ENCODE measurements at regions not wholly inside any gene's neighbourhood (a gene's known extent, or its start where the extent isn't known, plus 50 kb on each side); places are given as distances from the start of the nearest gene placed in this dataset.

DNA sequence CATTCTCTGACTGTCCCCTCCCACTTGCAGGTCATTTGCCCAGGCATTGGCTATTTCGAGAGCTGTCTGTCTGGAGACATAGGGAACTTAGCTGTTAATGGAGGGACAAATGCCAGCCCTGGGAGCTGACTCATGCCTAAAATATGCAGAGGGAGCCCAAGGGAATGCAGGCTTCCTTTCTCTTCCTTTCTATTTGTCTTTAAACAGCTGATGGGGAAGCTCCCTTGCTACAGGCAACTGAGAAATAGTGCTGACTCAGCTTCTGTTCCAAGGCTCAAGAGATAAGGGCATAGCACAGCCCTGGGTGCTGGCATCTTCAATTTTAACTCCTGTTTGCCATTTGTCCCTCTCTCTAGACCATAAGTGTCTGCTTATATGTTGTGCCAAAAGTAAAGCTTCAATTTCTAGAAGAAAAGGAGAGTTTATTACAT, 82.7 kb upstream of the C1GALT1 start (continued):
- TF ChIP-seq JUN (IDR thresholded peaks at IDR 0.05; ENCODE audit: low read depth, low read length): peak; percentile 98
- TF ChIP-seq TEAD4 (IDR thresholded peaks at IDR 0.05; ENCODE audit: low read depth, low read length): peak; percentile 94
- TF ChIP-seq GABPA (IDR thresholded peaks at IDR 0.05; ENCODE audit: borderline replicate concordance, insufficient read depth, low read length): no peak
- TF ChIP-seq, protein P1, sequence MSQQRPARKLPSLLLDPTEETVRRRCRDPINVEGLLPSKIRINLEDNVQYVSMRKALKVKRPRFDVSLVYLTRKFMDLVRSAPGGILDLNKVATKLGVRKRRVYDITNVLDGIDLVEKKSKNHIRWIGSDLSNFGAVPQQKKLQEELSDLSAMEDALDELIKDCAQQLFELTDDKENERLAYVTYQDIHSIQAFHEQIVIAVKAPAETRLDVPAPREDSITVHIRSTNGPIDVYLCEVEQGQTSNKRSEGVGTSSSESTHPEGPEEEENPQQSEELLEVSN (IDR thresholded peaks at IDR 0.05): no peak
- TF ChIP-seq KDM1A (IDR thresholded peaks at IDR 0.05; ENCODE audit: borderline replicate concordance, low read length): no peak
- TF ChIP-seq NRF1 (IDR thresholded peaks at IDR 0.05; ENCODE audit: low read depth, low read length): no peak
- no peak for TF ChIP-seq HDAC2 (IDR thresholded peaks at IDR 0.05; ENCODE audit: borderline replicate concordance in 1 of 2, low read depth in 2 of 2, low read length in 2 of 2)
- TF ChIP-seq PHF8 (conservative IDR thresholded peaks at IDR 0.05; ENCODE audit: low read depth, low read length): no peak
- no peak for TF ChIP-seq GTF2F1 (IDR thresholded peaks at IDR 0.05; ENCODE audit: borderline replicate concordance, low read depth, low read length)
- no peak for TF ChIP-seq KDM5A (IDR thresholded peaks at IDR 0.05; ENCODE audit: low read length)
- no peak for TF ChIP-seq FOSL1 (IDR thresholded peaks at IDR 0.05; ENCODE audit: insufficient read depth, low read depth, low read length)
- no peak for TF ChIP-seq CHD2 (IDR thresholded peaks at IDR 0.05; ENCODE audit: low read length)
